Adrenal gland (tissue), 9 donors: ENCODE measurements at regions not wholly inside any gene's neighbourhood (a gene's known extent, or its start where the extent isn't known, plus 50 kb on each side); places are given as distances from the start of the nearest gene placed in this dataset.

ENCODE experiments used
- DNase-seq, 7 donors: peaks; one replicate each; pipeline ENCODE4 v3.0.0-alpha.2; 2019 to 2020
- H3K27ac ChIP-seq, 5 donors: fragments of 200-600 bp; sonication (generic) in 4 of 5; 1 replicate in 3 of 5; 2 replicates in 2 of 5; pipeline versions ENCODE4 v1.5.1 to v1.8.0; 2016 to 2020; ENCODE audit warnings: mild to moderate bottlenecking in 1 of 5
- H3K27me3 ChIP-seq: fragments of 200-600 bp; 2 replicates; pipeline ENCODE4 v1.8.0; 2021
- H3K36me3 ChIP-seq, 2 donors: fragments of 200-600 bp; replicated peaks in 1 of 2; 1 replicate in 1 of 2; 2 replicates in 1 of 2; pipeline versions ENCODE4 v1.5.1 to v1.8.0; 2018 to 2022
- H3K4me1 ChIP-seq, 2 donors: fragments of 200-600 bp; replicated peaks in 1 of 2; 1 replicate in 1 of 2; 2 replicates in 1 of 2; pipeline versions ENCODE4 v1.5.1 to v1.8.0; 2018 to 2021
- H3K4me3 ChIP-seq, 4 donors: fragments of 200-600 bp; sonication (generic) in 3 of 4; one replicate each; pipeline ENCODE4 v1.5.1; 2016 to 2018
- H3K9me3 ChIP-seq, 3 donors: fragments of 200-600 bp; sonication (generic) in 1 of 3; replicated peaks in 1 of 3; 1 replicate in 2 of 3; 2 replicates in 1 of 3; pipeline versions ENCODE4 v1.5.1 to v1.8.0; 2016 to 2021
- CTCF ChIP-seq, 6 experiments: fragments of 450-650 bp in 4 of 6; fragments of 200-600 bp in 2 of 6; sonication (generic) in 1 of 6; IDR thresholded peaks; 1 replicate in 5 of 6; 2 replicates in 1 of 6; pipeline versions ENCODE4 v1.5.1 to v1.8.0; 2016 to 2021; ENCODE audit warnings: antibody characterized with exemption in 6 of 6, mild to moderate bottlenecking in 2 of 6, moderate library complexity in 1 of 6
- POLR2A ChIP-seq, 2 donors: fragments of 450-650 bp; IDR thresholded peaks; one replicate each; pipeline ENCODE4 v1.6.1; 2017; ENCODE audit warnings: antibody characterized with exemption in 2 of 2, mild to moderate bottlenecking in 2 of 2, moderate library complexity in 1 of 2
- WGBS, 4 donors: extraction: QIAGEN DNeasy Blood & Tissue Kit in 2 of 4; methylation state at CpG; one replicate each; pipeline versions ENCODE4 v1.1.5 to v1.1.7; 2013 to 2017; 5-methylcytosine and 5-hydroxymethylcytosine counted together
- intact Hi-C, 2 donors: fragments of 100-400 bp; cut with DNase I; formaldehyde crosslinking; loops; one replicate each; pipeline versions ENCODE4 v1.14.1 to v1.15.0; 2022 to 2023
- donor health status: healthy with polysubstance abuse.
- donor health status: Bipolar disorder and iron deficiency.
- donor health status: DM: yes; HTN: yes; CAD: no.
- donor health status: DM: no; HTN: no; CAD: no.
- donor health status: DM: no; HTN: no; CAD: no.

GRCh38 chr18:26772691-26773090, 92.8 kb downstream of the AQP4 start:
- H3K4me3 ChIP-seq: no peak overlapping the region
- no peaks in the 10 kb centered on the region for H3K27me3 ChIP-seq
- intact Hi-C loops: loop anchor here in 1 of 2 donors (5.0 to 10.0 kb wide), 2 partner anchors 150 to 368 kb away; no protein-coding TSS in a partner anchor
- 56 to 81% (median 68%) methylated on average over 2 of the region's 2 CpGs for WGBS, 4 donors
- no peak overlapping the region for H3K27ac ChIP-seq
- no peak for DNase-seq
- no peaks in the 10 kb centered on the region for H3K36me3 ChIP-seq
- H3K4me1 ChIP-seq: no peaks in the 10 kb centered on the region
- H3K9me3 ChIP-seq: no peaks in the 10 kb centered on the region
- TF ChIP-seq CTCF (IDR thresholded peaks at IDR 0.05) (no peak), POLR2A (IDR thresholded peaks at IDR 0.05) (no peak)

- Histone ChIP-seq H3K36me3 (no peaks in the 10 kb centered on the region), H3K4me1 (no peaks in the 10 kb centered on the region), H3K27ac (no peak overlapping the region), H3K27me3 (no peaks in the 10 kb centered on the region), H3K9me3 (no peaks in the 10 kb centered on the region), H3K4me3 (no peak overlapping the region)
- intact Hi-C loops: loop anchor here in 1 of 2 donors (5.0 to 10.0 kb wide), 2 partner anchors 149 to 367 kb away; no protein-coding TSS in a partner anchor
- 0 to 19% (median 18%) methylated on average over 1 of the region's 1 CpG for WGBS, 4 donors
- peak; percentile 38 to 67 (median 61) for DNase-seq
- TF ChIP-seq CTCF (IDR thresholded peaks at IDR 0.05): peak; percentile 57 to 75 (median 70)
- TF ChIP-seq POLR2A (IDR thresholded peaks at IDR 0.05): no peak
These were observed 94.0 kb downstream of the AQP4 start for GRCh38 chr18:26771524-26771923.

GRCh38 chr18:26768385-26768784, 97.1 kb downstream of the AQP4 start:
- no peaks in the 10 kb centered on the region for H3K27me3 ChIP-seq
- no peak overlapping the region for H3K27ac ChIP-seq
- WGBS, 4 donors: 76 to 89% (median 80%) methylated on average over 7 of the region's 7 CpGs
- intact Hi-C loops: no loop called here
- TF ChIP-seq CTCF (IDR thresholded peaks at IDR 0.05) (no peak), POLR2A (IDR thresholded peaks at IDR 0.05) (no peak)
- no peak overlapping the region for H3K4me3 ChIP-seq
- H3K9me3 ChIP-seq: no peaks in the 10 kb centered on the region
- no peaks in the 10 kb centered on the region for H3K36me3 ChIP-seq
- no peaks in the 10 kb centered on the region for H3K4me1 ChIP-seq
- DNase-seq: no peak

GRCh38 chr18:26765498-26765897, 100.0 kb downstream of the AQP4 start:
- 63 to 79% (median 77%) methylated on average over 2 of the region's 2 CpGs for WGBS, 4 donors
- intact Hi-C loops: no loop called here

More at GRCh38 chr18:26765498-26765897, 100.0 kb downstream of the AQP4 start:
- TF ChIP-seq CTCF (IDR thresholded peaks at IDR 0.05) (no peak), POLR2A (IDR thresholded peaks at IDR 0.05) (no peak)
- H3K4me3 ChIP-seq: no peak overlapping the region
- DNase-seq: no peak
- no peaks in the 10 kb centered on the region for H3K4me1 ChIP-seq
- no peak overlapping the region for H3K27ac ChIP-seq
- no peaks in the 10 kb centered on the region for H3K36me3 ChIP-seq
- H3K9me3 ChIP-seq: no peaks in the 10 kb centered on the region
- no peaks in the 10 kb centered on the region for H3K27me3 ChIP-seq
